K562 (cell line): ENCODE measurements at regions not wholly inside any gene's neighbourhood (a gene's known extent, or its start where the extent isn't known, plus 50 kb on each side); places are given as distances from the start of the nearest gene placed in this dataset.
A peak's percentile ranks its signal among the peaks of the same experiment; 100 is the strongest.

Experiments
- ATAC-seq: fragments of 200-7000 bp; cut with Tn5 transposase; 3 replicates; pipeline ENCODE4 v1.9.1; 2020; ENCODE audit warnings: moderate library complexity
- BruUV-seq: library from RNA; stranded (reverse); fragments of 400-500 nt; replicated peaks from 2 replicates; lab custom pipeline; 2021; lab: Mats Ljungman, UMichigan
- CTCF ChIA-PET: fragments of 300-600 bp; formaldehyde crosslinking; extraction: SDS; loops from one replicate; lab custom pipeline; 2021; ENCODE audit warnings: low intra/inter-chr PET ratio; lab: Yijun Ruan, JAX
- POLR2A ChIA-PET: fragments of 300-600, 350-650 bp; sonication (Branson Sonifier 250); formaldehyde crosslinking; extraction: SDS; loops from one replicate; lab custom pipeline; 2021; ENCODE audit warnings: antibody characterized with exemption, inconsistent platforms; lab: Yijun Ruan, JAX
- DNase-seq, 4 experiments: peaks; one replicate each; pipeline versions ENCODE4 v3.0.0 to v3.0.0-alpha.2; 2011 to 2018; ENCODE audit warnings: low spot score in 3 of 4, mixed read lengths in 3 of 4; ENCODE audit errors: extremely low read depth in 1 of 4
- FAIRE-seq: peaks from 2 replicates; lab custom pipeline; 2011; peaks lifted over from hg19 to GRCh38; lab: Jason Lieb, UNC
- H2AFZ ChIP-seq: 2 replicates; pipeline ENCODE4 v1.6.0; 2011; ENCODE audit warnings: low read depth, low read length, control low read depth, inconsistent platforms
- H3K27ac ChIP-seq: fragments of 200-600 bp; 3 replicates; pipeline ENCODE4 v1.8.0; 2011; ENCODE audit warnings: low read depth, mild to moderate bottlenecking, control low read depth, inconsistent platforms, low read length, moderate library complexity, mixed read lengths; ENCODE audit errors: extremely low read depth
- H3K27me3 ChIP-seq, 2 experiments: fragments of 300-600 bp in 1 of 2; 2 replicates in 1 of 2; 3 replicates in 1 of 2; pipeline versions ENCODE4 v1.6.0 to v1.8.0; 2011; ENCODE audit warnings: inconsistent platforms in 2 of 2, low read length in 2 of 2, mild to moderate bottlenecking in 1 of 2, mixed read lengths in 1 of 2, moderate library complexity in 1 of 2; ENCODE audit not compliant: control insufficient read depth in 2 of 2, insufficient read depth in 2 of 2
- H3K36me3 ChIP-seq: fragments of 300-600 bp; 3 replicates; pipeline ENCODE4 v1.8.0; 2011; ENCODE audit warnings: mild to moderate bottlenecking, low read length, inconsistent platforms; ENCODE audit not compliant: control insufficient read depth, insufficient read depth
- H3K4me1 ChIP-seq, 2 experiments: fragments of 200-600 bp in 1 of 2; replicated peaks in 1 of 2; 2 replicates in 1 of 2; 3 replicates in 1 of 2; pipeline versions ENCODE4 v1.5.1 to v1.8.0; 2011; ENCODE audit warnings: inconsistent platforms in 2 of 2, low read length in 2 of 2, mild to moderate bottlenecking in 1 of 2, mixed read lengths in 1 of 2, moderate library complexity in 1 of 2; ENCODE audit not compliant: control insufficient read depth in 2 of 2, insufficient read depth in 2 of 2
- H3K4me2 ChIP-seq: 2 replicates; pipeline ENCODE4 v1.6.1; 2011; ENCODE audit warnings: low read length, control low read depth, inconsistent platforms, mixed read lengths; ENCODE audit not compliant: insufficient read depth
- H3K4me3 ChIP-seq: fragments of 200-600 bp; sonication (generic), shearing (Covaris generic); 2 replicates; pipeline ENCODE4 v1.5.1; 2016; ENCODE audit warnings: control low read depth, inconsistent platforms
- H3K79me2 ChIP-seq: fragments of 200-600 bp; 3 replicates; pipeline ENCODE4 v1.8.0; 2011; ENCODE audit warnings: low read length, inconsistent platforms; ENCODE audit not compliant: control insufficient read depth, insufficient read depth
- H3K9ac ChIP-seq, 2 experiments: 2 replicates each; pipeline versions ENCODE4 v1.6.0 to v1.6.1; 2011; ENCODE audit warnings: low read depth in 2 of 2, low read length in 2 of 2, control low read depth in 1 of 2, inconsistent platforms in 1 of 2, mild to moderate bottlenecking in 1 of 2, mixed read lengths in 1 of 2; ENCODE audit not compliant: insufficient read depth in 1 of 2
- H3K9me1 ChIP-seq: one replicate; pipeline ENCODE4 v1.6.0; 2011; ENCODE audit warnings: inconsistent platforms, mild to moderate bottlenecking, low read length, moderate library complexity; ENCODE audit not compliant: control insufficient read depth, insufficient read depth
- H3K9me3 ChIP-seq: replicated peaks from 2 replicates; pipeline ENCODE4 v1.5.1; 2011; ENCODE audit warnings: low read depth, low read length, inconsistent platforms; ENCODE audit not compliant: control insufficient read depth, insufficient read depth
- H4K20me1 ChIP-seq: replicated peaks from 2 replicates; pipeline ENCODE4 v1.6.1; 2011; ENCODE audit warnings: low read length, inconsistent platforms, mixed read lengths; ENCODE audit not compliant: control insufficient read depth, insufficient read depth
- DACH1 ChIP-seq: fragments of 450-650 bp; IDR thresholded peaks from 2 replicates; pipeline ENCODE4 v1.6.1; 2018; ENCODE audit not compliant: partially characterized antibody
- FIP1L1 ChIP-seq: fragments of 200-400 bp; formaldehyde crosslinking; IDR thresholded peaks from 2 replicates; pipeline ENCODE4 v1.6.1; 2018; ENCODE audit warnings: mild to moderate bottlenecking, low read depth, low read length; ENCODE audit not compliant: poor library complexity, severe bottlenecking
- MECOM ChIP-seq: fragments of 250-450 bp; sonication (Bioruptor Pico); IDR thresholded peaks from 2 replicates; pipeline ENCODE4 v1.8.0; 2022; ENCODE audit warnings: inconsistent platforms
- MXI1 ChIP-seq: IDR thresholded peaks from 2 replicates; pipeline ENCODE4 v1.6.1; 2011; ENCODE audit warnings: low read depth, mild to moderate bottlenecking, improper control_type of control experiment, low read length
- RFX1 ChIP-seq: fragments of 450-650 bp; IDR thresholded peaks from 2 replicates; pipeline ENCODE4 v1.6.1; 2016; ENCODE audit warnings: mild to moderate bottlenecking, moderate library complexity
- USF1 ChIP-seq: sonication (generic); formaldehyde crosslinking; IDR thresholded peaks from 2 replicates; pipeline ENCODE4 v1.9.0; 2022; ENCODE audit warnings: mild to moderate bottlenecking, missing genetic modification reagents
- ZNF140 ChIP-seq: fragments of 250-450 bp; sonication (Bioruptor Pico); IDR thresholded peaks from 2 replicates; pipeline ENCODE4 v1.8.0; 2021; ENCODE audit warnings: moderate library complexity, mild to moderate bottlenecking, inconsistent platforms
- ZNF3 ChIP-seq: fragments of 250-450 bp; sonication (Bioruptor Pico); IDR thresholded peaks from 2 replicates; pipeline ENCODE4 v1.5.0; 2021; ENCODE audit warnings: mild to moderate bottlenecking, moderate library complexity
- ZNF778 ChIP-seq: fragments of 450-650 bp; formaldehyde crosslinking; IDR thresholded peaks from 2 replicates; pipeline ENCODE4 v1.4.0; 2020; ENCODE audit warnings: mild to moderate bottlenecking, moderate library complexity
- WGBS: fragments of 100-300 bp; shearing (Covaris generic); methylation state at CpG from one replicate; pipeline ENCODE4 v1.1.6; 2016; ENCODE audit warnings: low coverage, mixed read lengths; ENCODE audit not compliant: insufficient coverage; ENCODE audit errors: missing lambda C conversion rate; 5-methylcytosine and 5-hydroxymethylcytosine counted together
- in situ Hi-C: fragments of 300-500 bp; cut with MboI; formaldehyde crosslinking; loops from 4 replicates; pipeline ENCODE4 v1.15.0; 2018; ENCODE audit warnings: inconsistent platforms, mixed read lengths
- intact Hi-C: fragments of 100-400 bp; cut with micrococcal nuclease; formaldehyde crosslinking; loops from 2 replicates; pipeline ENCODE4 v1.14.2; 2022
- TF ChIP-seq, protein P1 (sequence below): fragments of 450-650 bp; formaldehyde crosslinking; IDR thresholded peaks from 2 replicates; pipeline ENCODE4 v1.4.0; 2022; ENCODE audit warnings: mild to moderate bottlenecking, moderate library complexity
- TF ChIP-seq, protein P2 (sequence below): sonication (generic); formaldehyde crosslinking; IDR thresholded peaks from 2 replicates; pipeline ENCODE4 v1.5.0; 2020; ENCODE audit warnings: missing genetic modification reagents

DNA sequence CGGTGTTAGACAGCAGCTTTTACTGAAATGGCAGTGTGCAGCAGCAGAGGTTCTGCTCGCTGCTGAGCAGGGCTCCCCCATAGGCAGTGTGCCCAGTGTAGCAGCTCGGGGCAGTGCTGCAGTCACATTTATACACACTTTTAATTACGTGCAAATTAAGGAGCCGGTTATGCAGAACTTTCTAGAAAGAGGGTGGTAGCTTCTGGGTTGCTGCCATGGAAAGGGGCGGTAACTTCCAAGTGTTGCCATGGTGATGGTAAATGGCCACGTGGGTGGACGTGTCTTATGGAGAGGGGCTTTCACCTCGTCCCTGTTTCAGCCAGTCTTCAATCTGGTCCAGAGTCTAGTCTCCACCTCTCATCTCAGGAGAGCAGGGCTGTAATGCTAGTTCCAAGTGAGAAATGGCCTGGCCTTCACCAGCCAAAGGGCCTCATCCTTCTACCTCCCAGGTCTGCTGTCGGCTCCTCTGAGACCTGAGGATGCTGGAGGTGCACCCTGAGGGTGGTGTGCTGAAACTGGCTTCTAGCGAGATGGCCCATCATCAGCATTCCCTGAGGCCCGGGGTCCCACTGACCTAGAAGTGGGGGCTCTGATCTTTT is 180.5 kb upstream of the PMEPA1 start:
- no peak overlapping the region for H3K27ac ChIP-seq
- H3K9me3 ChIP-seq, result no peaks in the 10 kb centered on the region
- intact Hi-C loops, result no loop called here
- in situ Hi-C loops, result no loop called here
- 1% methylated on average over 11 of the region's 12 CpGs for WGBS
- no peaks in the 10 kb centered on the region for H3K36me3 ChIP-seq
- no peaks in the 10 kb centered on the region for H3K9me1 ChIP-seq
- POLR2A ChIA-PET, result interaction anchor here (0.7 kb wide), 1 partner anchor 46 kb away, joined by 3 read pairs; no protein-coding TSS in a partner anchor
- no peak overlapping the region for H3K9ac ChIP-seq
- CTCF ChIA-PET, result no interaction called here
- H2AFZ ChIP-seq, result no peak overlapping the region
- DNase-seq, result no peak
- H3K27me3 ChIP-seq, result peaks cover 0 to 15% of the 10 kb centered on the region in 2 experiments; a peak in 3 of 5 replicates
- H3K4me3 ChIP-seq, result no peak overlapping the region
- TF ChIP-seq ZNF140 (CRISPR knock-in tag) (no peak), MECOM (CRISPR knock-in tag) (no peak), FIP1L1 (no peak), ZNF778 (no peak), DACH1 (no peak), USF1 (CRISPR knock-in tag) (peak; percentile 65), MXI1 (no peak), ZNF3 (no peak), RFX1 (peak; percentile 82)
- TF ChIP-seq, protein P1, sequence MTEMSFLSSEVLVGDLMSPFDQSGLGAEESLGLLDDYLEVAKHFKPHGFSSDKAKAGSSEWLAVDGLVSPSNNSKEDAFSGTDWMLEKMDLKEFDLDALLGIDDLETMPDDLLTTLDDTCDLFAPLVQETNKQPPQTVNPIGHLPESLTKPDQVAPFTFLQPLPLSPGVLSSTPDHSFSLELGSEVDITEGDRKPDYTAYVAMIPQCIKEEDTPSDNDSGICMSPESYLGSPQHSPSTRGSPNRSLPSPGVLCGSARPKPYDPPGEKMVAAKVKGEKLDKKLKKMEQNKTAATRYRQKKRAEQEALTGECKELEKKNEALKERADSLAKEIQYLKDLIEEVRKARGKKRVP (CRISPR knock-in tag), result no peak
- TF ChIP-seq, protein P2, sequence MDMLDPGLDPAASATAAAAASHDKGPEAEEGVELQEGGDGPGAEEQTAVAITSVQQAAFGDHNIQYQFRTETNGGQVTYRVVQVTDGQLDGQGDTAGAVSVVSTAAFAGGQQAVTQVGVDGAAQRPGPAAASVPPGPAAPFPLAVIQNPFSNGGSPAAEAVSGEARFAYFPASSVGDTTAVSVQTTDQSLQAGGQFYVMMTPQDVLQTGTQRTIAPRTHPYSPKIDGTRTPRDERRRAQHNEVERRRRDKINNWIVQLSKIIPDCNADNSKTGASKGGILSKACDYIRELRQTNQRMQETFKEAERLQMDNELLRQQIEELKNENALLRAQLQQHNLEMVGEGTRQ (CRISPR knock-in tag), result peak; percentile 62
- TF ChIP-seq, all 486 proteins: peak for 3
- FAIRE-seq, result no peak
- H4K20me1 ChIP-seq, result no peaks in the 10 kb centered on the region; the same call in 1 of the 2 replicates
- ATAC-seq, result 0 out of 3 replicates have a peak, but pooled peaks have one; percentile 28
- no peaks in the 10 kb centered on the region for H3K79me2 ChIP-seq
- H3K4me1 ChIP-seq, result no peaks in the 10 kb centered on the region
- no peak overlapping the region for H3K4me2 ChIP-seq
- no TSS peak for BruUV-seq
